HCT116 (cell line): ENCODE measurements at regions not wholly inside any gene's neighbourhood (a gene's known extent, or its start where the extent isn't known, plus 50 kb on each side); places are given as distances from the start of the nearest gene placed in this dataset.

ENCODE experiments used
- ATF3 ChIP-seq: IDR thresholded peaks from 2 replicates; pipeline ENCODE4 v1.6.1; 2012
- EZH2 ChIP-seq: fragments of 200-600 bp; sonication (generic); IDR thresholded peaks from 2 replicates; pipeline ENCODE4 v1.6.1; 2017; ENCODE audit warnings: antibody characterized with exemption, mixed run types
- POLR2AphosphoS5 ChIP-seq: IDR thresholded peaks from 2 replicates; pipeline ENCODE4 v1.6.1; 2011; ENCODE audit warnings: mild to moderate bottlenecking, low read depth, low read length, moderate library complexity
- SRF ChIP-seq: IDR thresholded peaks from 2 replicates; pipeline ENCODE4 v1.6.1; 2012; ENCODE audit warnings: low read depth
- TF ChIP-seq, protein P1 (sequence below), 3 experiments: fragments of 200-600 bp in 1 of 3; sonication (generic) in 1 of 3; IDR thresholded peaks in 2 of 3; conservative IDR thresholded peaks in 1 of 3; 2 replicates each; pipeline ENCODE4 v1.5.1; 2012 to 2017; ENCODE audit warnings: low read depth in 2 of 3, low read length in 2 of 3, antibody characterized with exemption in 1 of 3, borderline replicate concordance in 1 of 3, control low read depth in 1 of 3, mild to moderate bottlenecking in 1 of 3, mixed read lengths in 1 of 3, mixed run types in 1 of 3, moderate library complexity in 1 of 3; ENCODE audit not compliant: insufficient read depth in 1 of 3
- TF ChIP-seq, protein P2 (sequence below): IDR thresholded peaks from 2 replicates; pipeline ENCODE4 v1.6.1; 2012; ENCODE audit warnings: low read depth

- TF ChIP-seq, protein P1, sequence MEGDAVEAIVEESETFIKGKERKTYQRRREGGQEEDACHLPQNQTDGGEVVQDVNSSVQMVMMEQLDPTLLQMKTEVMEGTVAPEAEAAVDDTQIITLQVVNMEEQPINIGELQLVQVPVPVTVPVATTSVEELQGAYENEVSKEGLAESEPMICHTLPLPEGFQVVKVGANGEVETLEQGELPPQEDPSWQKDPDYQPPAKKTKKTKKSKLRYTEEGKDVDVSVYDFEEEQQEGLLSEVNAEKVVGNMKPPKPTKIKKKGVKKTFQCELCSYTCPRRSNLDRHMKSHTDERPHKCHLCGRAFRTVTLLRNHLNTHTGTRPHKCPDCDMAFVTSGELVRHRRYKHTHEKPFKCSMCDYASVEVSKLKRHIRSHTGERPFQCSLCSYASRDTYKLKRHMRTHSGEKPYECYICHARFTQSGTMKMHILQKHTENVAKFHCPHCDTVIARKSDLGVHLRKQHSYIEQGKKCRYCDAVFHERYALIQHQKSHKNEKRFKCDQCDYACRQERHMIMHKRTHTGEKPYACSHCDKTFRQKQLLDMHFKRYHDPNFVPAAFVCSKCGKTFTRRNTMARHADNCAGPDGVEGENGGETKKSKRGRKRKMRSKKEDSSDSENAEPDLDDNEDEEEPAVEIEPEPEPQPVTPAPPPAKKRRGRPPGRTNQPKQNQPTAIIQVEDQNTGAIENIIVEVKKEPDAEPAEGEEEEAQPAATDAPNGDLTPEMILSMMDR (IDR thresholded peaks at IDR 0.05 in 2 of 3, conservative IDR thresholded peaks at IDR 0.05 in 1 of 3; ENCODE audit: borderline replicate concordance in 1 of 3, insufficient read depth in 1 of 3, low read depth in 2 of 3, low read length in 2 of 3): no peak
- TF ChIP-seq EZH2 (no peak), SRF (no peak), POLR2AphosphoS5 (no peak), ATF3 (no peak)
- TF ChIP-seq, protein P2, sequence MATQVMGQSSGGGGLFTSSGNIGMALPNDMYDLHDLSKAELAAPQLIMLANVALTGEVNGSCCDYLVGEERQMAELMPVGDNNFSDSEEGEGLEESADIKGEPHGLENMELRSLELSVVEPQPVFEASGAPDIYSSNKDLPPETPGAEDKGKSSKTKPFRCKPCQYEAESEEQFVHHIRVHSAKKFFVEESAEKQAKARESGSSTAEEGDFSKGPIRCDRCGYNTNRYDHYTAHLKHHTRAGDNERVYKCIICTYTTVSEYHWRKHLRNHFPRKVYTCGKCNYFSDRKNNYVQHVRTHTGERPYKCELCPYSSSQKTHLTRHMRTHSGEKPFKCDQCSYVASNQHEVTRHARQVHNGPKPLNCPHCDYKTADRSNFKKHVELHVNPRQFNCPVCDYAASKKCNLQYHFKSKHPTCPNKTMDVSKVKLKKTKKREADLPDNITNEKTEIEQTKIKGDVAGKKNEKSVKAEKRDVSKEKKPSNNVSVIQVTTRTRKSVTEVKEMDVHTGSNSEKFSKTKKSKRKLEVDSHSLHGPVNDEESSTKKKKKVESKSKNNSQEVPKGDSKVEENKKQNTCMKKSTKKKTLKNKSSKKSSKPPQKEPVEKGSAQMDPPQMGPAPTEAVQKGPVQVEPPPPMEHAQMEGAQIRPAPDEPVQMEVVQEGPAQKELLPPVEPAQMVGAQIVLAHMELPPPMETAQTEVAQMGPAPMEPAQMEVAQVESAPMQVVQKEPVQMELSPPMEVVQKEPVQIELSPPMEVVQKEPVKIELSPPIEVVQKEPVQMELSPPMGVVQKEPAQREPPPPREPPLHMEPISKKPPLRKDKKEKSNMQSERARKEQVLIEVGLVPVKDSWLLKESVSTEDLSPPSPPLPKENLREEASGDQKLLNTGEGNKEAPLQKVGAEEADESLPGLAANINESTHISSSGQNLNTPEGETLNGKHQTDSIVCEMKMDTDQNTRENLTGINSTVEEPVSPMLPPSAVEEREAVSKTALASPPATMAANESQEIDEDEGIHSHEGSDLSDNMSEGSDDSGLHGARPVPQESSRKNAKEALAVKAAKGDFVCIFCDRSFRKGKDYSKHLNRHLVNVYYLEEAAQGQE: no peak
Measured at GRCh38 chr9:88897081-88897480, 94.2 kb upstream of the S1PR3 start.
